T-helper 1 cell (primary cell): ENCODE measurements at regions not wholly inside any gene's neighbourhood (a gene's known extent, or its start where the extent isn't known, plus 50 kb on each side); places are given as distances from the start of the nearest gene placed in this dataset.
"Not testable (repeated sequence)": the region's sequence is repeated elsewhere in the genome, so short reads cannot be mapped to it uniquely, and the experiment has no call there.

Experiments
- DNase-seq, 5 donors: peaks; one replicate each; pipeline ENCODE4 v3.0.0-alpha.2; 2012 to 2020

- no peak for DNase-seq
Observed at GRCh38 chr14:34300330-34300729, 161.7 kb downstream of the SPTSSA start.

DNA sequence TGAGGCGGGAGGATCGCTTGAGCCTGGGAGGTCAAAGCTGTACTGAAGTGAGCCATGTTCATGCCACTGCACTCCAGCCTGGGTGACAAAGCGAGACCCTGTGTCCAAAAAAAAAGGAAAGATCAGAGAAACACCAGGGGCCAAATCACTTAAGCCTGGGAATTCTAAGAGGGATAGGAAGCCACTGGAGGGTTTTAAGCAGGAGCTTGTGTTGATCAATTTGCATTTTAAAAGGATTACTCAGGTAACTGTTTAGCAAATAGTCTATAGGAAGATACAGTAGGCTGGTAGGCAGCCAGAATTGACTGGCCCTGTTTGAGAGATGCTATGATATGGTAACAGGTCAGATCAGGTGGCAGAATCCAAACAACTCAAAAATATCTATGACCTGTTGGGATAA is 162.7 kb downstream of the SPTSSA start:
- DNase-seq, result no peak

GRCh38 chr14:34297786-34298520 is 164.1 kb downstream of the SPTSSA start:
- DNase-seq, result no peak

GRCh38 chr14:34283590-34283989 is 178.4 kb downstream of the SPTSSA start:
- no peak for DNase-seq

DNA sequence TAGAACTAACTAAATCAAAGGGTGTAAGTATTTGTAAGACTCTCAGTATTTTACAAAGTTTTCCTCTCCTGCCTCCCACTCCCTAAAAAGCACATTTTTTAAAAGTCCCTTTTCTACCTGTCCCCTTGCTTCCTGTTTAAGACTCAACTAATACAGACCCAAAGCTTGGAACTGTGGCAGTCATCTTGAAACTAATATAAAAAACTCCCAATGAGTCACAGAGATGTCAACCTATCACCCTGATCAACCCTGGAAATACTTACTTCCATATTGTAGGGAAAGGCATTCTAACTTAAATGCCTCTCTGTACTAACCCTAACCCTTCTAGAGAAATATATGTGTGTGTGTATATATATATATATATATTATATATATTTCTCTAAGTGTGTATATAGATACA is 184.8 kb downstream of the SPTSSA start:
- DNase-seq, result no peak

- no peak for DNase-seq
Observed at GRCh38 chr14:34275530-34275929, 186.5 kb downstream of the SPTSSA start.

DNA sequence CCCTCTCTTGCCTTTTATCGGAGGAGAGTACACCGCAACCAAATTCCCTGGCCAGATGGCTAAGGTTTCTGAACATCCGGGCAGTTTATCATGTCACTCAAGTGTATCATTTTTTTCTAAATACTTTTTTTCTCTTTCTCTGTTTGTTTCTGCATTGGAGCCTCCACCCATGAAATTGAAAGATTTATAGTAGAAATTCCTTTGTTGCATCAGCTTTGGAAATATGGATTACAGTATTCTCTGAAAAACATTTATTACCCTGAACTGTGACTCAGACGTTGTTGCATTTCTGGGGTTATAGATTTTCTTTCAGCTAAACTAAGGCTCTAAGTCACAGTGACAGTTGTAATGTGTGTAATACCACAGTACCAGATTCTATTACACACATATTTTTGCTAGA is 187.0 kb downstream of the SPTSSA start:
- no peak for DNase-seq

DNA sequence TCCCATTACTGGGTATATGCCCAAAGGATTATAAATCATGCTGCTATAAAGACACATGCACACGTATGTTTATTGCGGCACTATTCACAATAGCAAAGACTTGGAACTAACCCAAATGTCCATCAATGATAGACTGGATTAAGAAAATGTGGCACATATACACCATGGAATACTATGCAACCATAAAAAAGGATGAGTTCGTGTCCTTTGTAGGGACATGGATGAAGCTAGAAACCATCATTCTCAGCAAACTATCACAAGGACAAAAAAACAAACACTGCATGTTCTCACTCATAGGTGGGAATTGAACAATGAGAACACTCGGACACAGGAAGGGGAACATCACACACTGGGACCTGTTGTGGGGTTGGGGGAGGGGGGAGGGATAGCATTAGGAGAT is 188.3 kb downstream of the SPTSSA start:
- DNase-seq, result not testable (repeated sequence)

GRCh38 chr14:34270361-34270760 is 191.7 kb downstream of the SPTSSA start:
- no peak for DNase-seq

GRCh38 chr14:34266344-34266743 is 195.7 kb downstream of the SPTSSA start:
- no peak for DNase-seq

DNA sequence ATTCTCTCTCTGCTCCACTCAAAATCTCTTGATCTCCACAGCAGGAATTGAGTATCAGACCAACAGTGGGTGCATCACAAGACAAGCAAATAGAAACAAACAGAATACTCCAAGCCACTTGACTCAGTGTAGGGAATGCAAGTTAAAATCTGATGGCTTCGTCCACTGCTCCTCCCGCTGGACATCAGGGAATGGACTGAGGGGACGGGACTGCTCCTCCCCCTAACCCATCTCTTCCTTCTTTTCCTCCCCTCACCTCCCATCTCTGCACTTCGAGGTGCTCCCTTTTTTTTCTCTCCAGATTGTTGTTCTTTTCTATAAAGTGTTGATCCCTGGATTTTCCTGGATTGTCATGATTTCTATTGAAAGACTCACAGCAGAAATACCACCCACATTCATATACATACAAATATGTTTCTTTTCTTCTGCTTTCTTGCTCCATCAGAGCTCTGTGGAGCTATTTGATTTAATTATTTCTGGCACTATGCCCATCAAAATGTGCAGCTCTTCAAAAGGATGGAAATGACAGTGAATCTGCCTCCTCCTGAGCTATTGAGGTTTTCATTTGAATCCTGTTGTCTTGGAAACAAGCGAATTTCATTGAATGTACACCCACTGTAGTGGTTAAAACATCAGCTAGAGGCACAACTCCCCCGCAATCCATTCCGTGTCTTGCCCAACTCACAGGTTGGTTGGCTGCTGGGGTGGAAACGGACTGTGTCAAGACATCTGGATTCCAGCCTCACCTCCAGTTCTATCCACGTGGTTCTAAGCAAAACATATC is 199.7 kb downstream of the SPTSSA start:
- DNase-seq, result no peak

DNA sequence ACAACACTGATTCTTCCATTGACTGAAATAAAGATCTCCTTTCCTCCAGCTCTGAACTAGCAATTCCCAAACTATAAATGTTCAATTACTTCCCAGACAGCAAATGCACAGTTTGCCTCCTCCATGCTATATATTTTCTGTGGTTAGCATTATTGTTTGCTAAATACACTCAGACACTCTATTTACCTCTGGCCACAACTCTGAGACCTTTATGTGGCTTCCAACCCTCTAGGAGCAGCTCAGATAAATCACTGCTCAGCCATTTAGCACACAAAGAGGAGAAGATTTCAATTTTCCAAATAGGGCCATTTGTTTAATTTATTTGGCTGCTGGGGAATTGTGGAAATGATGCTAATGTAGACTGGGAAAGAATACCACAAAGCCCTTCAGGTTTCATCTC is 202.0 kb downstream of the SPTSSA start:
- DNase-seq, result no peak

DNA sequence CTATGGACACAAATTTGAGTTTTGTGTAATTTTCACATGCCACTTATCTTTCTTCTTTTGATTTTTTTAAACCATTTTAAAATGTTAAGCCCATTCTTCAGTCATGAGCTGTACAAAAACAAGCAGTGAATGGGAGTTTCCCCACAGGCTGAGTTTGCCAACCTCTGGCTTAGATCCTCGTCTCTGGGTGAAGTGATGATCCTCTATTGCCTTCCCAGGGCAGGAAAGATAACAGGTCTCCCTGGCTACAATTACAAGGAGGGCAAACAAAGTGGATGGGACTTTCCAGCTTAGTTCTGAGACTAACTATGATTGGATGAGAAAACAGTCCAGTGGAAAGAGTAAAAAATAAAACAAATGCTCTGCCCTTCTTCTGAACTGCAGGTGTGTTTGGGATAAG is 203.7 kb downstream of the SPTSSA start:
- no peak for DNase-seq

GRCh38 chr14:34257505-34257904 is 204.5 kb downstream of the SPTSSA start:
- no peak for DNase-seq

- no peak for DNase-seq
Observed at GRCh38 chr14:34256223-34256622, 205.8 kb downstream of the SPTSSA start.

DNA sequence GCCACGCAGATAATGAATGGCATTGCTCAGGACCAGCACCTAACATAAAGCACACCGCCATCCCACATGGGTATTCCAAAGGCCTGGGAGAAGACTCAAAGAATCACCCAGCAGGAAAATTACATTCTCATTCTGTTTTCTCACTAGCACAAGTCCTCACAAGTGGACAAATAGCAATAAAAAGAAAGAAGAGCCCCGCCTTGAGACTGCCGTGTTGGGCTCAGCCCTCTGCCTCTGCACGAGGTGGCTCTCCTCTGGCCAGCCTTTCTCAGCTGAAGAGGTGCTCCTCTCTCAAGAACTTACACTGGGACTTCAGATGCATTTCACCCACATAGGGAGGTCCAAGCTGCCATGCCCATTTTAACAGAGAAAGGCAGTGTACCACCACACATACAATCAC is 207.5 kb downstream of the SPTSSA start:
- no peak for DNase-seq

DNA sequence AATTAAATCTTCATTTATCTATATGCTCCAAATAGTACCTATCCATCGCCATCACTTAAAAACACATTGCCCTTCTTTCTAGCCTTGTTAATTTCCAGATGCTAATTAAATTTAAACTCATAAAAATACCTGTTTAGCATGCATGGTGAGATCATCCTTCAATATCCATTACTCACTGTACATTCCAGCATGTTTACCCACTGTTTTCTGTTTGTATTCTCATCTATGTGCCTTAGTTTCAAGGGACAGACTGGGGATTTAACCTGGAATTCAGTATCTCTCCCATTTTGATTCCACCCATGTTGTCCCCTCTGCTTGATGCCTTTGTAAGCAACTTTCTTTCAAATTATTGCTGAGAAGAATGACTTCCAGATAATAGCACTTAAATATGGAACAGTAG is 208.0 kb downstream of the SPTSSA start:
- no peak for DNase-seq

DNA sequence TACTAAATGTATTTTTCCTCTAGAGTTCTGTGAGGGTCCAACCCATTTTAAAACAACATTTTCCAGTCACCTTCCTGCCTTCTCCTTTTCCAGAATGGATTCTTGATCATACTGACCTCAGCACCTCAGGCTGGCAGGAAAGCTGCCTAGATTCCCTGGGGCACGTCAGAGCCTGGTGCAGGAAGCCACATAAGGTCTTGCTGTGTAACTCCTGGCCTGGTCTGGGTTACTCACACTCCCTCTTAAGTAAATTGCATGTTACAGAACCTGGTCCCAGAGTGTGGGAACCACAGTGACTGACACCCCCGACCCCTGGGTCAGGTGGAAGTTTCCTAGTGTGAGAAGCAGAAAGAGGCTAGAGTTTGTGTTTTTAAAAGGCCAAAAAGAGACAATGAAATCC is 209.8 kb downstream of the SPTSSA start:
- DNase-seq, result no peak

- no peak for DNase-seq
Observed at GRCh38 chr14:34251662-34252061, 210.4 kb downstream of the SPTSSA start.

DNA sequence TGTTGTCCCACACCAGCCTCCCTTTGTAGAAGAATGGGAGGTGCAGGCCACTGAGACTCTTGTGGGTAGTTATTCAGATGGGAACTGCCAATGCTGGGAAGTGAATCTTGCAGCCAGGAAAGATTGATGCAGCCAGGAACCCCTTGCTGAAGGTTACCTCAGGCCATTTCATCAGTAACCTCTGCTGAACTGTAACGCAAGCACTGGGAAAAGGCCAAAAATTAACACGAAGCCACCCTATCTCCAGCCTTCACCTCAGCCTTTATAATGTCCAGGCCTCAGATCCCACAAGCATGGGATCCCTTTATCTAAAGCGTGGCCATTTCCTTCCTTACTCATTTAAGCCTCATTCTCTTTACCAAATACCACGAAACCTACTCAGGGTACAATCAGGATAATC is 211.1 kb downstream of the SPTSSA start:
- no peak for DNase-seq

GRCh38 chr14:34247605-34248004 is 214.4 kb downstream of the SPTSSA start:
- DNase-seq, result no peak

DNA sequence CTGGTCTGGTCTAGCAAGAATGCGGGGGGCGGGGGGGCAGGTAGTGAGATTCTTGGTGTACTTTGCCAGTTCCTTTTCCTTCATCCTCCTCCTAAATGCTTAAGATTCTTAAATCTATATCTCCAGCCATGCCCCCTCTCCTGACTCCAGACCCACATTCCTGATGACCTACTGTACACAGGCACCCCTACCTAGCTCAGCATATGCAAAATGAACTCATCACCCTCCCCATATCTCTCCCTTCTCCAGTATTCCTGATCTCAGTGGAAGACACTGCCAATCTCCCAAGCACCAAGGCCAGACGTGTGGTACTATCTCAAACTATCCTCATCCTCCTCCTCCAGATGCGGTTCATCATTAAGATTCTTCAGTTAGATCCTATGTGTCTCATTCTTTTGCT is 215.8 kb downstream of the SPTSSA start:
- no peak for DNase-seq

DNA sequence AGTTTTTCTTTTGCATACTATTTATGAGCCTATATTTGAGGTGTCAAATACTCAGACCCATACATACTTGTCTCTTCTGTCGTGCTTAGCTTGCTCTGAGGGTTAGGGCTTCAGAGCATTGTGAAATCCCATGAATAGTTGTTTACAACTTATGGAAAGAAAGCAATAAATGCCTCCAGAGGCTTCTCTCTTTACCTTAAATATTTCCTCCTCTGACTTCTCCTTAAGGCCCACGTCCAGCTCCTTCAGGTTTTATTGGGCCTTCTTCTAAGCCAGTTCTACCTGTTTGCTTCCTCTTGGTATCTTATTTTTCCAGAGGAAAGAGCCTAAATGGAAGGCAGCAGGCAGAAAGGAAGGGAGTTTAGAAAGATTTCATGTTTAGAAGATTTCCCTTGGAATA is 218.6 kb downstream of the SPTSSA start:
- no peak for DNase-seq

GRCh38 chr14:34243001-34243400 is 219.0 kb downstream of the SPTSSA start:
- no peak for DNase-seq
